NCI-H1417 treated with DMSO at 0.1 percent for 48 hours (cell line): ENCODE measurements at regions not wholly inside any gene's neighbourhood (a gene's known extent, or its start where the extent isn't known, plus 50 kb on each side); places are given as distances from the start of the nearest gene placed in this dataset.
"Not testable (repeated sequence)": the region's sequence is repeated elsewhere in the genome, so short reads cannot be mapped to it uniquely, and the experiment has no call there.

Experiments
- DNase-seq: peaks from one replicate; lab custom pipeline; 2025; lab: John Stamatoyannopoulos, UW

DNA sequence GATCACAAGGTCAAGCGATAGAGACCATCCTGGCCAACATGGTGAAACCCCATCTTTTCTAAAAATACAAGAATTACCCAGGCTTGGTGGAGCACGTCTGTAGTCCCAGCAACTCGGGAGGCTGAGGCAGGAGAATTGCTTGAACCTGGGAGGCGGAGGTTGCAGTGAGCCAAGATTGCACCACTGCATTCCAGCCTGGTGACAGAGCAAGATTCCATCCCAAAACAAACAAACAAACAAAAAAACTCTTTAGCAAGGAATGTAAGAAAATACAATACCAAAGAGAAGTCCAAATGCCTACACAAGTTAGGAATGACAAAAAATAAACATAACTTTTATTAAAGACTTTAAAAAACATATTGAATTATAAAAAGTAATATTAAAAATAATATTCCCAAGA is 462.3 kb downstream of the C12orf50 start:
- DNase-seq: not testable (repeated sequence)

DNA sequence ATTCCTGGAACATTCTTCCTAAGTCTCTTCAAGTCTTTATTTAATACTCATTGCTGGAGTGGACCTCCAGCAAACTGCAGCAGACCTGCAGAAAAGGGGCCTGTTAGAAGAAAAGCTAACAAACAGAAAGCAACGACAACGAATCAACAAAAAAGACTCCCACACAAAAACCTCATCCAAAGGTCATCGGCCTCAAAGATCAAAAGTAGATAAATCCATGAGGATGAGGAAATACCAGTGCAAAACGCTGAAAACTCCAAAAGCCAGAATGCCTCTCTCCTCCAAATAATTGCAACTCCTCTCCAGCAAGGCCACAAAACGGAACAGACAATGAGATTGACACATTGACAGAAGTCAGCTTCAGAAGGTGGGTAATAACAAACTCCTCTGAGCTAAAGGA is 472.2 kb downstream of the C12orf50 start:
- no peak for DNase-seq

DNA sequence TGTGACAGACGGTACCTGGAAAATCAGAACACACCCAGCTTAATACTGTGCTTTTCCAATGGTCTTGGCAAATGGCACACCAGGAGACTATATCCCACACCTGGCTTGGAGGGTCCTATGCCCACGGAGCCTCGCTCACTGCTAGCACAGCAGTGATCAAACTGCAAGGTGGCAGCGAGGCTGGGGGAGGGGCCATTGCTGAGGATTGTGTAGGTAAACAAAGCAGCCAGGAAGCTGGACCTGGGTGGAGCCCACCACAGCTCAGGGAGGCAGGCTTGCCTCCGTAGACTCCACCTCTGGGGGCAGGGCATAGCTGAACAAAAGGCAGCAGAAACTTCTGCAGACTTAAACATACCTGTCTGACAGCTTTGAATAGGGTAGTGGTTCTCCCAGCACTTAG is 498.0 kb downstream of the C12orf50 start:
- DNase-seq: not testable (repeated sequence)

DNA sequence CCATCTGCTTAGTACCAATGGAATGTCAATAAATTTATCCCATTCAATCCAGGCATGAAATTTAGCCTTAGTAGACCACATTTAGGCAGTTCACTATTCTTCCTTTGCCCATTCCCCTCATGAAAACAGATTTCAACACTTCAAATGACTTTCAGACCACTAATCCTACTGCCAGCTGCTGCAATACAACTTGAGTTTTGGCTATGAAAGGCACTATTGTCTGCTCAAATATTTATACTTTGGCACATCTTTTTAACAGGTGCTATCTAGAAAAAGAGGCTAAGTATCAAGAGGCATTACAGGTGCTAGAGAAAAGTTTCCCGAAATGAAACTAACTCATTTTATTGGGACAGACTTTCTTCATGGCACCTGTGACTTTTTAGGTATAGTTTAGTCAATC is 499.8 kb downstream of the C12orf50 start:
- DNase-seq: no peak

DNA sequence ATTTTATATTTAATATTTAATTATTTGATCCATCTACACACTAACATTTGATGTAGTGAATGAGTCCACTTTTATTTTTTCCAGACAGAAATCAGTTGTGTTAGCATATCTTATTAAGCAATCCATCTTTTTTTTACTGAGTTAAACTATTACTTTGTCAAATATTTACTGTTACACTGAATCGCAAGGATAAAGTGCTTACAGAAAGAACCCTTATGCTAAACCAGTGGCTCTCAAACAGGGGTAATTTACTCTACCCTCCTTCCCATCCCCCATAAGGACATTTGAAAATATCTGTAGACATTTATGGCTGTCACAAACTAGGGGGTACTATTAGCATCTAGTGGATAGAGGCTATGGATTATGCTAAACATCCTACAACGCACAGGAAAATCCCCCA is 508.2 kb downstream of the C12orf50 start:
- DNase-seq: no peak

DNA sequence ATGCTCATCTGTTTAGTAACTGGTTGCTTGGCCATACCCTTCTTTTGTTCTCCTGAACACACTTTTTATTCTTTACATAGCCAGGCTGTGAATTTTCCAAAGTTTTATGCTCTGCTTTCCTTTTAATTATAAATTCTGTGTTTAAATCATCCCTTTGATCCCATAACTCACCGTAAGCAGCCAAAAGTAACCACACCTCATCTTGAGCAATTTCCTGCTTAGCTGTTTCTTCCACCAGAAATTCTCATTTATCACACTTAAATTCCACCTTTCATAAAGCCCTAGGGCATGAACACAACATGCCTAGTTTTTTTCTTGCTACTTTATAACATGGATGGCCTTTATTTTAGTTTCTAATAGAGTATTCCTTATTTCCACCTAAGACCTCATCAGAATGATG is 510.7 kb downstream of the C12orf50 start:
- DNase-seq: no peak

DNA sequence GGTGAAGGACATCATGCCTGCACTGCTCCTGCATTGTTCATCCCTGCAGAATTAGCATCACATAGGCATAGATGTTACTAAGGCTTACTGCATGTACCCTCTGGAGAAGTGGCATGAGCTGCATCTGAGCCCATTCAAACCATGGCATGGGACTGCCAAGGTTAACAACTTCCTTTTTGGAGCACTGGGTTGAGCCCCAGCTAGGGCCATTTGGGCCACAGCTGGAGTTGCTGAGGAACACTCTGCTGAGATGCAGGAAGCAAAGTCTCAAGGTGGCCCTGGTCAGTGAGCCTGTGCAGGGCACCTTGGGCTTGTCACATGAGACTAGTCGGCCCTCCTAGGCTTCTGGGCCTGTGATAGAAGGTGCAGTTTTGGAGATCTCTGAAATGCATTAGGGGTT is 511.2 kb downstream of the C12orf50 start:
- DNase-seq: no peak

DNA sequence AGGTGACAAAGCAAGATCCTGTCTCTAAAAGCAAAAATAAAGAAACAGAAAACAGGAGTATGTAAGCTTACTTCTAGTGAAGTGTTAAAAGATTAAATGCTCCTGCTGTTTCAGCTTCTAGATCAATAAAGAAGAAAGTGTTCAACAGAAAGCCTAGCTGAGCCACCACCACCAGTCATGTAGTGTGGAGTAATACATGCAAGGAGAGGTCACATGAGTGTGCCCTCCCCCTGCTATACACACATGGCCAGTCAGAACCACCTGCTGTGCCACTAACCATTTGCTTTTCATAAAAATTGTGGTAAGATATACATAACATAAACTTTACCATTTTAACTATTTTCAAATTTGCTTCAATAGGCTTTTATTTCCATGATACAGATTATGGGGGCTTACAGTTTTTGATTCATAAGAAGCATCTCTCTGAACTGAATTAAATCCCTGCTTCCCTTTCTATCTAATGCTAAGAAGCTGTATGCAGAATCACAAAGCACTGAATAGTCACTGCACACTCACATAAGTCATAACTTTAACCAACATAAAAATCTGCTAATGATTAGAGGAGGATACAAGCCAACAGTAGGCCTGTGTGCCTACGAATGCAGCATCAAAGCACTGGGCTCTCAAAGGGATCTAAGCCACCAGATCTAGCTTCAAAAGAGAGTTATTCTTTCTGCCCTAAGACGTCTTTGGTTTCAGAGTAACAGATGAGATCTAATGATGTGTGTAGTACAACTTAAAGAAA is 515.5 kb downstream of the C12orf50 start:
- DNase-seq: no peak

DNA sequence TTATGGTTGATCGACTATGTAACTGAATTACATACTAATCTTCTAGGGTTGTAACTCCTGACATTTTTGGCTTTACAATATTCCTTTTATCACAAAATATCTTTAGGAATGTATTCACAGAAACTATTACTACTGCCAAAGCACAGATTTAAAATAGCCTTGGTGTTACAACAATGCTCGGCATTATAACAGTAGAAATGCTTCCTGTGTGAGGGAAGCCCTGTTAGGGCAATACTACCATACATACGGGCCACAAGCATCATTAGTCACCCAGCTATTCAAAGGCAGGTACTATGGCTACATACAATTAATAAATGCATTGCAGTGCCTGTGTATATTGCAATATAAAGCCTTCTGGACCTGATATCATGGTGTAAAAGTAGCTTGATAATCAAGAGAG is 517.8 kb downstream of the C12orf50 start:
- no peak for DNase-seq

DNA sequence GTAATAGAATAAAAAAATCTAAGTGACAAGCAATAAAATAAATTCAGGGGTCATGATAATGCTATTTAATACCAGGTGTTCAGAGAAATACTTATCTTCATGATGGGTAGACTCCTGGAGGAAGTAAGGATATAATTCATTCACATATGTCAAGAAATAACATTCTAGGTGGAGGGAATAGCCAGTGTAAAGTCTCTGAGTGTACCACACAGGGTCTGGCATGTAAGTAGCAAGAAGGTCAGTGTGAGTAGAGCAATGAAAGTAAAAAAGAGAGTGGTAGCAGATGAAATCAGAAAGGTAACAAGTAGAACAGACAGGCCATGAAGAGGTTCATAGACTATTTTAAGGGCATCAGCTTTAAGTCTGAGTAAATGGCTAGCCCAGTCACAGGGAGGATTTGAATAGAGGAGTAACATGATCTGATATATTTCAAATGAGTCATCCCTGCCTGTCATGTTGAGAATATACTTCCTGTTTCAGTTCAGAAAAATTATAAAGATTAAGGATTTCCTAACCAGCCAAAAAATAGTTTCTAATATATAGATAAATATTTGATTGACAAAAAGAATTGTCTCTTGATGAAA is 519.9 kb downstream of the C12orf50 start:
- DNase-seq: no peak

DNA sequence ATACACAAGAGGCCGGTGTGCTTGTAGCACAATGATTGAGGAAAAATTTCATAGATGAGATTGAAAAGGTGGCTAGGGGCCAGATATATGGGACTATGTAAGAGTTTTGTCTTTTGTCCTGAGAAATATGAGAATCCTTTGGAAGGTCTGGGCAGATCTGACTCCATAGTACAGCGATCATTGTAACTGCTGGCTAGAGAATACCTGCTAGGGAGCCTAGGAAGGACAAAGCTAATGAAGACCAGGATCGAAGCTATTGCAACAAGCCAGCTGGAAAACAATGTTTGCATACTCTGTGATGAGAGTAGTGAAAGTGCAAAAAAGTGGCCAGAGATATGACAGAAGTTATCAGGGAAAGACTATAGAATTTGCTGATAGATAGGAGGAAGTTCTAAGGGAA is 537.6 kb downstream of the C12orf50 start:
- no peak for DNase-seq

DNA sequence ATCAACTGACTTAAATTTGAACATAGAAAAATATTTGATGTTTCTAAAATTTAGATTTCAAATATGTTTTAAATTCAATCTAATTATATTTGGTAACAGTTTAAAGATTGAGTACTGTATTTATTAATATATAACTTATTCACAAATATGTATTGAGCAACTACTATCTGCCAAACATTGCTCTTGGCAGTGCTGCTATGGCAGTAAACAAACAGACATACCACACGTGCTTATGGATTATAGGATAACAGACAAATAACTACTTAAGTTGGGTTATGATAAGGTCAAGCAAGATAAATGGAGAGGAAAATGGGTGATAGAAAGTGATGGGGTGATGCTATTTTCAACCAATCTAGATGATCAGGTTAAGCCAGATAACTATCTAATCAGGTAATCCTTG is 538.1 kb downstream of the C12orf50 start:
- no peak for DNase-seq

DNA sequence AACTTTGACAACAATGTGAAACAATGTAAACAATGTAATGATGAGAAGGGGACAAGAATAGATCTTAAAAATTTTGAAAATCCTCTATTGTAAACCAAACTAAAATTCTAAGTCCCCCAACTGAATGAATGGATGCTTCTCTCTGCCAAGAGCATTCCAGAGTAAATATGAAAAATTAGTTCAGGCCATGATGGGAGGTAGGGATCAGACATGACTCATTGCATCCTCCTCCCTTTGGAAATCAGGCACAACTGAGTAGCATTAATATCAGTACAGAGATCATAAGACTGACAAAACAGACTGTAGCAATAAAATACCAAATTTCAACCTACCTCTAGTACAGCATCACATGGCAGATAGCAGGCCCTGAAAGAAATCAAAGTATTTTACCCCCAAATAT is 559.9 kb downstream of the C12orf50 start:
- no peak for DNase-seq

DNA sequence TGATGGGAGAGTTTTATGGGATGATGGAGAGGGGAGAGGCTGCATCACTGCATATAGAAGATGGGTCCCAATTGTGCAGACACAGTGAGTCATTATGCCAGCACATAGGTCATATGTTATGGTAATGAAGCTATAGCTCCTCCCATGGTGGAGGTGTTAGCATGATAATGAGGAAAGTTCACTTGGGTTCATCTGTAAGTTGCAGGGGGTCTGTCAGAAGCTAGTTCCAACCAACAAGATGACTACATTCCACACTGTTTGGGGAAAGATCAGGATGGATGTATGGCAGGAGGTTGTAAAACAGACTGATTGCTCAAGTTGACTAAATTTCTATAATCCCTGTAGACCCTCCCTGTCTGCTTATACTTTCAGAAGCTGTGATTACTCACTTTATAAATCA is 561.3 kb downstream of the C12orf50 start:
- no peak for DNase-seq

DNA sequence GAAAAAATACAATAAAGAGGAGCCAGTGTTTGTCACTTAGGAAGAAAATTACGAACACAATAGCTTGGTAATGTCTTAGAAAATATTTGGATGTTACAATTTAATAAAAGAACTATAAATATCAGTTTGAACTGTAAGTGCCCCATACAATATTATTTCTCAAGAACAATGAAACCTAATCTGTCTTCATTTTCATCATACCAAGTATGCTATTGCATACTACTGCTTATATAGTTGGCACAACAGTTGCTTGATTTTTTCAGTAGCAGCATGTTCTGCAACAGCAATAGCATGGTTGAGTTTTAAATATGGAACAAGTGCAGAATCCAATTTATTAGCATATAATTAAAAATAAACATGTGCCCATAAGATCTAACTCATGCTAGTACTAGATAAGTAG is 564.6 kb downstream of the C12orf50 start:
- DNase-seq: no peak

DNA sequence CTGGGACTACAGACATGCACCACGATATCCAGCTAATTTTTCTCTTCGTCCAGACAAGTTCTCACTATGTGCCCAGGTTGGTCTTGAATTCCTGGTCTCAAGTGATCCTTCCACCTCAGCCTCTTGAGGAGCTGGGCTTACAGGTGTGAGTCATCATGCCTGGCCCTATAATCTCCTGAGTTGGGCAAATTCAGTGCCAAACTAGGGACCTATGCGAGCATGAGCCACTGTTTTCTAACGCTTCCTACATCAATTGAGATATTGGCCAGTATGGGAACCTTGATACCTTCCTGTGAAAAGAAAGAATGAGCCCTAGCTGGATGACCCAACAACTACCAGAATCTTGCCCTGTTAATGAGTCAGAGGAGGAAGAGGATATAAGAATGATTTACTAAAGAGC is 585.2 kb downstream of the C12orf50 start:
- no peak for DNase-seq

DNA sequence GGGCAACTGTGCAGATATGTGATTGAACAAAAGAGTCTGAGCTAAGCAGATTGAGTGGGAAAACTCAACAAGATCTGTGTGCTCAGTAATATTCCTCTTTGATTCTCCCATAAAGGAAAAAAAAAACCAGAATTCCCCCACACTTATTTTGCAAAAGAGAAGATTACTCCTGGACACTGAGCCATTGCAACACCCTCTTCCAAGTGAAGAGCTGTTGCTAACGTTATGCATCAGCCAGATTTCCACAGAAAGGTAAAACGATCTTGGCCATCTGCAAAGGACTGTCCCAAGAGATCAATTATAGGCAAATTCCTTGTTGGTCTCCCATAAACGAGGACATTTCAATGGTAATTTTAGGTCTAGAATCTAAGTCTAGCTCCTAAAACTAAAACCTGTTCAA is 587.7 kb downstream of the C12orf50 start:
- no peak for DNase-seq

DNA sequence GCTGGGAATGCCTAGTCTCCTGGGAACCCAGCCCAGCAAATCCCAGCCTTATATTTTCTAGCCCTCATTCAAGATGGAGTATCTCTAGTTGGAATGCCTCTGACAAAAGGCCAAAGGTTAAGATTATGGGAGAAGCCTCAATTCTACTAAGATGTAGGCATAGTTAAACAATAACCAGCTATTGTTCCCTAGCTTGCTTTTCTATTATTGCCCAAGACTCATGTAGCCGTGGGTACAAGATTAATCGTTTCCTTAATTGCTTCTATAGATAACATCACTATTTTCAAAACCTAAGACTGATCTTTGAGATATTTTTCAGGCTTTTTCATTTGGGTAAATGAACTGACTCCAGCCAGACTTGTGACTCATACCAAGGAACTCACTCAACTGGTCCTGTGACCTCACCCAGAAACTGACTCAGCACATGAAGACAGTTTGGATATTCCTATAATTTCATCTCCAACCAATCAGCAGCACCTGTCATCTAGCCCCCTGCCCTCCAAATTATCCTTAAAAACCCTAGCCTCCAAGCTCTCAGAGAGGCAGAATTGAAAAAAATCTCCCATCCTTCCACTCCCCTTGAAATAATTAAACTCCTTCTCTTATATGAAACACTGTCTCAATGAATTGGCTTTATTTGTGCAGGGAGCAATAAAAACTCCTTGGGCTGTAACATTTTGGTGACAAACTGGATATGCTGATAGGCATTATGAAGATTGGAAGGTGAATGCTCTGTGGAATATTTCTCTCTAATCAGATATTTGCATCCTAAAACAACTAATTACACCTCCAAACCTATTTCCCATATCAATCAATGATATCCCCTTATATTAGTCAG is 589.0 kb downstream of the C12orf50 start:
- DNase-seq: no peak

DNA sequence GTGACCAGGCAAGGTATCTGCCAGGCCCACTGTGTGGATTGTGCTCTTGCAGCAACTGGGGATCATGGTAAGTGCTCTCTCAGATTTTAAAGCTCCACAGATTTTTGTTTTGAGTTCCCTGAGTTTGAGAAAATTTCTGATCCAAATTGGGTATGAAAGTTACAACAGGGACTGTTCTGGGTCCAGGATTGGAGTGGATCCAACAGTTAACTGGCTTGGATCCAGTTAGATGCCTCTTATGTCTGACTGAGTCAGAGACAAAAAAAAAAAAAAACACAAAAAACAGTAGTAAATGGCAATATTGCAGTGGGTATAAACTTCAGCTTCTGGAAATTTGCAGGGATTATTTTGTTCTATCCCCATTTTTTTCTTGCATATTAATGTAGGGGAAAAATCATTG is 598.8 kb downstream of the C12orf50 start:
- no peak for DNase-seq

DNA sequence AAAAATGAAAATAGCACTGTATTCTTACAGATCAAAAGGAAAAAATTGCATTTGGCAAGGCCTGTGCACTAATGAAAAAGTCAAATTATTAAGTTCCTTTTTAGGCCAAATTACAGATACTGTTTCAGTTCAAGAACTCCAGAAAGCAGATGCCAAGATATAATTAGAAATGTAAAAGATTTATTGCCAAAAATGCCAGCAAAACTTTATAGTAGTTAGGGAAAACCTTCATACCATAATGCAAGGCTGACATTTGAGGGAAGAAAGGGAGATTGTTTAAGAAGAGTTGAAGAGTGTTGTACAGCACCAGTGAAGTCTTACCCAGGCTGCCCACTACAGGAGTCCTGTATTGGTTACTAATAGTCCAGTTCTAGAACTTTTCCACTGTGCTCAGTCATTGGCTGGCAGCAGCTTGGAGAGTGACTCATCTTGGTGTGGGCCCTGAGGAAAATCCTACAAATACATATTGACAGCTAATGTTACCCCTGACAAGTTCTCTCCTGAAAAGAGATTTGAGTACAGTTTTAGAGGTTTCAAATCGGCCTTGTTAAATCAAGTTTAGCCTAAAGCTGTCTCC is 600.4 kb downstream of the C12orf50 start:
- no peak for DNase-seq

DNA sequence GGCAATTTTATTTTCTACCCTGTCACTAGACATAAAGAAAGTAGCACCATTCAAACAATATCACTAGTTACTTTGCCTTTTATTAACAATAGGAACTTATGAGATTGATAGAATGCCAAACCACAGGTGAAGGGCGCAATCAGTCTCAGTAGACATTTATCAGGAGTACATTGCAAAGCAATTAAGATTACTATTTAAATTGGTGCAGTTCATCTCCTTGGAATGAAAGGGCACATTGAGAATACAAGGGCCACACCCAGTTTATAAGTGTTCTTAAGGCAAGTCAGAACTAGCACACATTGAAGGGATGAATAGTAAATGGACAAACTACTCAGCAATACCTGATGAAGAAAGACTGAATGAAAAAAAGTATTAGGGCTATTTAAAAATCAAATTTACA is 601.4 kb downstream of the C12orf50 start:
- no peak for DNase-seq

DNA sequence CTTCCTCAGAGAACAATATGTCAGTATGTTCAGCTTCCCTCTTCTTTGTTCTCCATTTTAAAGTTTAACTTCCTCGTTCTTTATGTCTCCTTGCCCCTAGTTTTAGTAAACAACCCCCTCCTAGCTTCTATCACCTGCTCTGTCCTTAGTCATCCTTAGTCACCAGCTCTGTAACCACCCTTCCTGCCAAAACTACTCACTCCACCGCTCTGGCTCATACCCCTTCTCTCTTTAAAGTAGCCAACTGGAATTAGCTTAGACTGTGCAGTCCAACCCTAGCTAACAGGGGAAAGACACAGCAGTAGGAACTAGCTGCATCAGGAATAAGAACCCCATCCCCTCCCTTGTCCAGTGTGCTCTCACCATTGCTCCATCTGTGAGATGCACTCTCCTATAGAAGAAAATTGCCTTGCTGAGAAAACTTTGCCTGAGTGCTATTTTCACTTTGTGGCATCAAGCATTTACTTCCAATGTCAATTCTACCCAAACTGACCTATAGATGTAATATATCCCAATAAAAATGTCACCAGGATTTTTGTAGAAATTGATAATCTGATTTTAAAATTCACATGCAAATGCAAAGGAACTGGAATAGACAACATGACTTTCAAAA is 603.2 kb downstream of the C12orf50 start:
- no peak for DNase-seq
